Right atrium auricular region (tissue), 2 donors: ENCODE measurements at regions not wholly inside any gene's neighbourhood (a gene's known extent, or its start where the extent isn't known, plus 50 kb on each side); places are given as distances from the start of the nearest gene placed in this dataset.
A peak's percentile ranks its signal among the peaks of the same experiment; 100 is the strongest.

Experiments
- DNase-seq: peaks from one replicate; pipeline ENCODE4 v3.0.0-alpha.2; 2019; ENCODE audit warnings: low spot score
- H3K27ac ChIP-seq, 2 donors: fragments of 200-600 bp; sonication (generic); 1 replicate in 1 of 2; 2 replicates in 1 of 2; pipeline ENCODE4 v1.5.1; 2016 to 2019
- H3K27me3 ChIP-seq, 2 donors: fragments of 200-600 bp; sonication (generic); one replicate each; pipeline versions ENCODE4 v1.5.1 to v1.6.0; 2017 to 2019
- H3K36me3 ChIP-seq: fragments of 200-600 bp; sonication (generic); one replicate; pipeline ENCODE4 v1.5.1; 2016
- H3K4me1 ChIP-seq, 2 donors: fragments of 200-600 bp; sonication (generic); one replicate each; pipeline versions ENCODE4 v1.5.1 to v1.6.0; 2017 to 2019
- H3K4me3 ChIP-seq, 2 donors: fragments of 200-600 bp; sonication (generic); 1 replicate in 1 of 2; 2 replicates in 1 of 2; pipeline ENCODE4 v1.5.1; 2017 to 2019; ENCODE audit warnings: mild to moderate bottlenecking in 1 of 2, moderate library complexity in 1 of 2
- H3K9me3 ChIP-seq, 2 donors: fragments of 200-600 bp; sonication (generic); one replicate each; pipeline ENCODE4 v1.5.1; 2019
- TF ChIP-seq, protein P1 (sequence below), 2 donors: fragments of 200-600 bp; sonication (generic); IDR thresholded peaks; one replicate each; pipeline ENCODE4 v1.5.1; 2019; ENCODE audit warnings: antibody characterized with exemption in 2 of 2

GRCh38 chr2:133776936-133777573 is 208.8 kb upstream of the NCKAP5 start:
- Histone ChIP-seq H3K4me1 (peaks cover 0 to 18% of the 10 kb centered on the region in 2 donors), H3K4me3 (no peak overlapping the region), H3K9me3 (no peaks in the 10 kb centered on the region), H3K27ac (peak overlapping the region in 1 of 2 donors; percentile 12), H3K36me3 (no peaks in the 10 kb centered on the region), H3K27me3 (no peaks in the 10 kb centered on the region)
- TF ChIP-seq, protein P1, sequence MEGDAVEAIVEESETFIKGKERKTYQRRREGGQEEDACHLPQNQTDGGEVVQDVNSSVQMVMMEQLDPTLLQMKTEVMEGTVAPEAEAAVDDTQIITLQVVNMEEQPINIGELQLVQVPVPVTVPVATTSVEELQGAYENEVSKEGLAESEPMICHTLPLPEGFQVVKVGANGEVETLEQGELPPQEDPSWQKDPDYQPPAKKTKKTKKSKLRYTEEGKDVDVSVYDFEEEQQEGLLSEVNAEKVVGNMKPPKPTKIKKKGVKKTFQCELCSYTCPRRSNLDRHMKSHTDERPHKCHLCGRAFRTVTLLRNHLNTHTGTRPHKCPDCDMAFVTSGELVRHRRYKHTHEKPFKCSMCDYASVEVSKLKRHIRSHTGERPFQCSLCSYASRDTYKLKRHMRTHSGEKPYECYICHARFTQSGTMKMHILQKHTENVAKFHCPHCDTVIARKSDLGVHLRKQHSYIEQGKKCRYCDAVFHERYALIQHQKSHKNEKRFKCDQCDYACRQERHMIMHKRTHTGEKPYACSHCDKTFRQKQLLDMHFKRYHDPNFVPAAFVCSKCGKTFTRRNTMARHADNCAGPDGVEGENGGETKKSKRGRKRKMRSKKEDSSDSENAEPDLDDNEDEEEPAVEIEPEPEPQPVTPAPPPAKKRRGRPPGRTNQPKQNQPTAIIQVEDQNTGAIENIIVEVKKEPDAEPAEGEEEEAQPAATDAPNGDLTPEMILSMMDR (IDR thresholded peaks at IDR 0.05): no peak
- no peak for DNase-seq

- DNase-seq: no peak
- TF ChIP-seq, protein P1 (IDR thresholded peaks at IDR 0.05): no peak
- no peak overlapping the region for H3K4me3 ChIP-seq
- H3K27ac ChIP-seq: no peak overlapping the region
- H3K9me3 ChIP-seq: no peaks in the 10 kb centered on the region
- no peaks in the 10 kb centered on the region for H3K27me3 ChIP-seq
- H3K36me3 ChIP-seq: no peaks in the 10 kb centered on the region
- H3K4me1 ChIP-seq: peaks cover 0 to 18% of the 10 kb centered on the region in 2 donors
These were observed 209.3 kb upstream of the NCKAP5 start for GRCh38 chr2:133777574-133777960.

DNA sequence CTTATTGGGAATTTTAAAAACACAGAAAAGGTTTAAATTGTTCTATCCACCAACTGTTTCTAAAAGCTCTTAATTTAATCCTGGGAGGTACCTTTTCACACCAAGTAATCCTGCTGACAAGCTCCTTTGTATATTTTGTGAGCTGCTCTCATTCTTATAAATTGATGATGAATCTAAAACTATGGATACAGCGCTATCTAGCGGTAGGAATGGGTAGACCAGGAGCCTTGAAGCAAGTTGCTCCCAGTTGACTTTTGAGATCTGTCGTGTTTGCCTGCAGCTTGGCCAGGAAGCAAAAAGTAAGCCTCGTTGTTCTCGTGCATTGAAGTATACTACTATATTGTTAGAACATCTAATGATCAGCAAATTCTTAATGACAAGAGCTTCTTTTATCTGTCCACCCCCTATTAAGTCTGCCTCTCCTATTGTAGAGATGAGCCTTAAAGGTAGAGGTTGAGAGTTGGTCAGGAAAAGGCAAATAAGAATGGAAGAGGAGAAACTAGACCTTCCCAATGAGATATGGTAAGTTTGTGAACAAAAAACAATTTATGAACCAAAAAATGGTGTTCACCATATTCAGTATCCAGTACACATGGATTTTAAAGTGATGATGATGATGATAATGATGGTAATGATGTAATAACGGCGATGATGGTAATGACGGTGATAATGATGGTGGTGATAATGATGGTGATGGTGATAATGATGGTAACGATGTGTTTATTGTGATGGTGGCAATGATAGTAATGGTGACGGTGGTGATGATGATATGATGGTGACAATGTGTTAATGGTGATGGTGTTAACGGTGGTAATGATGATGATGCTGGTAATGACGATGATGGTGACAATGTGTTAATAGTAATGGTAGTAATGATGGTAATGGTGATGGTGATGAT is 212.1 kb upstream of the NCKAP5 start:
- no peak overlapping the region for H3K27ac ChIP-seq
- TF ChIP-seq, protein P1 (IDR thresholded peaks at IDR 0.05): peak; percentile 73 to 87
- peaks cover 0 to under 1% of the 10 kb centered on the region in 2 donors for H3K4me1 ChIP-seq
- H3K27me3 ChIP-seq: no peaks in the 10 kb centered on the region
- no peaks in the 10 kb centered on the region for H3K36me3 ChIP-seq
- no peaks in the 10 kb centered on the region for H3K9me3 ChIP-seq
- H3K4me3 ChIP-seq: no peak overlapping the region
- DNase-seq: no peak

DNA sequence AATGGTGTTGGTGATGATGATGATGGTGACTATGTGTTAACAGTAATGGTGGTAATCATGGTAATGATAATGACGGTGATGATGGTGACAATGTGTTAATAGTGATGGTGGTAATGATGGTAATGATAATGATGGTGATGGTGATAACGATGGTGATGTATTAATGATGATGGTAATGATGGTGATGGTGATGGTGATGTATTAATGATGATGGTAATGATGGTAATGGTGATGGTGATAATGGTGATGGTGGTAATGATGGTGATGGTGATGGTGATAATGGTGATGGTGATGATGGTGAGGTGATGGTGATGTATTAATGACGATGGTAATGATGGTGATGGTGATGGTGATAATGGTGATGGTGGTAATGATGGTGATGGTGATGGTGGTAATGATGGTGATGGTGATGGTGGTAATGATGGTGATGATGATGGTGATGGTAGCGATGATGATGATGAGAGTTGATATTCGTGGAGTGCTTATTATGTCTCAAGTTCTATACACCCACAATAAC is 212.8 kb upstream of the NCKAP5 start:
- TF ChIP-seq, protein P1 (IDR thresholded peaks at IDR 0.05): no peak
- H3K36me3 ChIP-seq: no peaks in the 10 kb centered on the region
- H3K4me1 ChIP-seq: no peaks in the 10 kb centered on the region
- no peak overlapping the region for H3K27ac ChIP-seq
- no peak for DNase-seq
- no peak overlapping the region for H3K4me3 ChIP-seq
- H3K27me3 ChIP-seq: no peaks in the 10 kb centered on the region
- no peaks in the 10 kb centered on the region for H3K9me3 ChIP-seq

DNA sequence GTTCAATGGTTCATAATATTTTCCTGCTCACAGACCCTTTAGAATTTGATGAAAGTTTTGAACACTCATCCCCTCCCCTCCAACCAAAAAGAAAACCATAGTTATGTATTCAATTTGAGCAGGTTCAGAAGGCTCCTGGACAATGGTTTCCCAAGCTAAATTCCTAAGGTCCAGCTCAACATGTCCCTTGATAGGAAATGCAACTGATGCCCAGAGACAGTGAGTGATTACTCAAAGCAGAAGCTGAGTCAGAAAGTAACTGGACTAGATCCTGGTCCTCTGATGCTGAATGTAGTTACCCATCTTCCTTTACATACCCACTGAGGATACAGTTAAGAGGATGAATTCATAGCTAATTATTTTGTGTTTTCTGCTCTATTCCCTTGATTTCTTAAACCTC is 218.9 kb upstream of the NCKAP5 start:
- TF ChIP-seq, protein P1 (IDR thresholded peaks at IDR 0.05): no peak
- Histone ChIP-seq H3K4me1 (no peaks in the 10 kb centered on the region), H3K36me3 (no peaks in the 10 kb centered on the region), H3K4me3 (no peak overlapping the region), H3K27me3 (no peaks in the 10 kb centered on the region), H3K9me3 (no peaks in the 10 kb centered on the region), H3K27ac (no peak overlapping the region)
- no peak for DNase-seq
